Body of pancreas (tissue), 4 donors: ENCODE measurements at regions not wholly inside any gene's neighbourhood (a gene's known extent, or its start where the extent isn't known, plus 50 kb on each side); places are given as distances from the start of the nearest gene placed in this dataset.

Source experiments
- ATAC-seq: fragments of 150-250 bp; one replicate; pipeline ENCODE4 v1.9.1; 2016
- DNase-seq, 4 donors: peaks; one replicate each; pipeline ENCODE4 v3.0.0-alpha.2; 2019
- H3K27ac ChIP-seq, 4 donors: fragments of 200-600 bp; sonication (generic); 1 replicate in 3 of 4; 2 replicates in 1 of 4; pipeline versions ENCODE4 v1.5.1 to v1.6.1; 2016 to 2019; ENCODE audit warnings: mild to moderate bottlenecking in 1 of 4, mixed read lengths in 1 of 4, moderate library complexity in 1 of 4
- H3K27me3 ChIP-seq, 2 donors: fragments of 200-600 bp; sonication (generic); one replicate each; pipeline ENCODE4 v1.6.0; 2016; ENCODE audit warnings: mild to moderate bottlenecking in 1 of 2
- H3K36me3 ChIP-seq, 2 donors: fragments of 200-600 bp; sonication (generic); replicated peaks in 1 of 2; 2 replicates each; pipeline ENCODE4 v1.5.1; 2016; ENCODE audit warnings: low read depth in 2 of 2; ENCODE audit not compliant: insufficient read depth in 1 of 2
- H3K4me1 ChIP-seq: fragments of 200-600 bp; sonication (generic); one replicate; pipeline ENCODE4 v1.6.0; 2016
- H3K4me3 ChIP-seq, 2 donors: fragments of 200-600 bp; sonication (generic); 1 replicate in 1 of 2; 2 replicates in 1 of 2; pipeline ENCODE4 v1.5.1; 2016 to 2019
- H3K9me3 ChIP-seq, 3 donors: fragments of 200-600 bp; sonication (generic); 1 replicate in 2 of 3; 2 replicates in 1 of 3; pipeline ENCODE4 v1.5.1; 2016
- POLR2A ChIP-seq, 3 donors: fragments of 450-650 bp; IDR thresholded peaks; one replicate each; pipeline ENCODE4 v1.6.1; 2016; ENCODE audit warnings: antibody characterized with exemption in 3 of 3, mild to moderate bottlenecking in 2 of 3
- WGBS, 2 donors: methylation state at CpG; one replicate each; pipeline ENCODE4 v1.1.5; 2017; 5-methylcytosine and 5-hydroxymethylcytosine counted together
- intact Hi-C: fragments of 100-400 bp; cut with DNase I; formaldehyde crosslinking; loops from one replicate; pipeline ENCODE4 v1.15.1; 2023
- TF ChIP-seq, protein P1 (sequence below), 7 experiments: fragments of 450-650 bp in 4 of 7; fragments of 200-600 bp in 3 of 7; sonication (generic) in 3 of 7; IDR thresholded peaks; one replicate each; pipeline ENCODE4 v1.5.1; 2016 to 2019; ENCODE audit warnings: antibody characterized with exemption in 7 of 7

DNA sequence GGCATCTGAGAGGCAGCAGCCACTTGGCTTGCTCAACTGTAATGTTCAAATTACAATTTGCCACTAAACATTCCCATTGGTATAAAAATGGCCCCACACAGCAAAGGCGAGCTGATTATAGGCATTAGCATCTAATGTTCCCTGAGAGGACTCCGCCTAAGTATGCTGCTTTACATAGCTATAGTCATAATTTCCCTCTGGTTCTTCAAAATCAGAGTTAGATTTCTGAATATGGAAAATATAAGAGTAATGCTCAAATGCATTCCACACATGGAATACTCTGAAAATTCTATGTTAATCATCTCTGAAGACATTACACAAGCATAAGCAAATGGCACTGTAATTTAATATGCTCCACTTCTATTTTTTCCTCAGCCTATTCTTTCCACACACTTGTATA lies 83.7 kb upstream of the BTG1 start:
- H3K27ac ChIP-seq: no peak overlapping the region
- no peaks in the 10 kb centered on the region for H3K36me3 ChIP-seq
- TF ChIP-seq, protein P1, sequence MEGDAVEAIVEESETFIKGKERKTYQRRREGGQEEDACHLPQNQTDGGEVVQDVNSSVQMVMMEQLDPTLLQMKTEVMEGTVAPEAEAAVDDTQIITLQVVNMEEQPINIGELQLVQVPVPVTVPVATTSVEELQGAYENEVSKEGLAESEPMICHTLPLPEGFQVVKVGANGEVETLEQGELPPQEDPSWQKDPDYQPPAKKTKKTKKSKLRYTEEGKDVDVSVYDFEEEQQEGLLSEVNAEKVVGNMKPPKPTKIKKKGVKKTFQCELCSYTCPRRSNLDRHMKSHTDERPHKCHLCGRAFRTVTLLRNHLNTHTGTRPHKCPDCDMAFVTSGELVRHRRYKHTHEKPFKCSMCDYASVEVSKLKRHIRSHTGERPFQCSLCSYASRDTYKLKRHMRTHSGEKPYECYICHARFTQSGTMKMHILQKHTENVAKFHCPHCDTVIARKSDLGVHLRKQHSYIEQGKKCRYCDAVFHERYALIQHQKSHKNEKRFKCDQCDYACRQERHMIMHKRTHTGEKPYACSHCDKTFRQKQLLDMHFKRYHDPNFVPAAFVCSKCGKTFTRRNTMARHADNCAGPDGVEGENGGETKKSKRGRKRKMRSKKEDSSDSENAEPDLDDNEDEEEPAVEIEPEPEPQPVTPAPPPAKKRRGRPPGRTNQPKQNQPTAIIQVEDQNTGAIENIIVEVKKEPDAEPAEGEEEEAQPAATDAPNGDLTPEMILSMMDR (IDR thresholded peaks at IDR 0.05): no peak
- TF ChIP-seq POLR2A (IDR thresholded peaks at IDR 0.05): no peak
- ATAC-seq: no peak
- 92 to 94% methylated on average over 2 of the region's 2 CpGs for WGBS, 2 donors
- H3K27me3 ChIP-seq: no peaks in the 10 kb centered on the region
- intact Hi-C loops: no loop called here
- H3K4me1 ChIP-seq: peaks cover 23% of the 10 kb centered on the region
- no peak for DNase-seq
- H3K9me3 ChIP-seq: no peaks in the 10 kb centered on the region
- no peak overlapping the region for H3K4me3 ChIP-seq

DNA sequence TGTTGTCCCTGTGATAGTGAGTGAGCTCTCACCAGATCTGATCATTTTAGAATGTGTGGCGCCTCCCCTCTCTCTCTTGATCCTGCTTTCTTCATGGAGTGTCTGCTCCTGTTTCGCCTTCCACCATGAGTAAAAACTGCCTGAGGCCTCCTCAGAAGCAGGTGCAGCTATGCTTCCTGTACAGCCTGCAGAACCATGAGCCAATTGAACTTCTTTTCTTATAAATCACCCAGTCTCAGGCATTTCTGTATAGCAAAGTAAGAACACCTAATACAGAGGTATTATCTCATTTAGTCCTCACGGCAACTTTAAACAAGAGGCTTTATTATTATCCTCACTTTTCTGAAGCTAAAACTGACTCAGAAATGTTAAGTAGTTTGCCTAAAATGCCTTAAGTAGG lies 81.3 kb upstream of the BTG1 start:
- Histone ChIP-seq H3K4me3 (no peak overlapping the region), H3K4me1 (peaks cover 23% of the 10 kb centered on the region), H3K36me3 (no peaks in the 10 kb centered on the region), H3K27me3 (no peaks in the 10 kb centered on the region), H3K27ac (peak overlapping the region in 2 of 4 donors; percentile 23 to 27), H3K9me3 (no peaks in the 10 kb centered on the region)
- WGBS, 2 donors: 67 to 80% methylated on average over 3 of the region's 3 CpGs
- no peak for TF ChIP-seq POLR2A (IDR thresholded peaks at IDR 0.05)
- TF ChIP-seq, protein P1 (IDR thresholded peaks at IDR 0.05): no peak
- no peak for DNase-seq
- ATAC-seq: no peak
- intact Hi-C loops: no loop called here

DNA sequence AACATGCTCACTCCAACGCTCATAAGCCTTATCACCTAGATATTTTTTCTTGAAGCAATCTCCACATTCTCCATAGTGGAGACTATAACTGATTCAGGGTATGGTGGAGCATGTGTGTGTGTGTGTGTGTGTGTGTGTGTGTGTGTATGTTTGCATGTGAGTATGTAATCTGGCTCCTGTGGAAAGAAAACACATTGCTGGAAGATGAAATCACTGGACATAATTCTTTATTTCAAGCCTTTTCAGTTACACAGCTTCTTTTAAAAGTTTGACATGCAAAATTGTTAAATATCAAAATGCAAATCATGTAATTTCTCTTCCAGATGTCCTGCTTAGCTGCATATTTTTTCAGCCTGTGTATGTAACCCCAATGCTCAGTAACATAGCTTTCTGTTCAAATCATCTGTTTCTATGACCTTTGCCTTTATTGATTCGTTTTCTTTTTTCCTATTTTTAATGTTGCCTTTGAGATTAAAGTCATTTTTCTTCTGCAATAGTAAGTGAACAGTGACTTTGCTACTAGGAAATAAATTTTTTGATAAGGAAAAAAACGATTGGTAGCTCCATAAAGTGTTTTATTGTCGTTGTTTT lies 80.5 kb upstream of the BTG1 start:
- Histone ChIP-seq H3K4me3 (no peak overlapping the region), H3K9me3 (no peaks in the 10 kb centered on the region), H3K4me1 (peaks cover 23% of the 10 kb centered on the region), H3K36me3 (no peaks in the 10 kb centered on the region), H3K27ac (peak overlapping the region in 2 of 4 donors; percentile 23 to 27), H3K27me3 (no peaks in the 10 kb centered on the region)
- WGBS, 2 donors: 13 to 16% methylated on average over 4 of the region's 4 CpGs
- ATAC-seq (peak; percentile 56), DNase-seq (no peak)
- TF ChIP-seq POLR2A (IDR thresholded peaks at IDR 0.05): no peak
- TF ChIP-seq, protein P1 (IDR thresholded peaks at IDR 0.05): no peak
- intact Hi-C loops: no loop called here

DNA sequence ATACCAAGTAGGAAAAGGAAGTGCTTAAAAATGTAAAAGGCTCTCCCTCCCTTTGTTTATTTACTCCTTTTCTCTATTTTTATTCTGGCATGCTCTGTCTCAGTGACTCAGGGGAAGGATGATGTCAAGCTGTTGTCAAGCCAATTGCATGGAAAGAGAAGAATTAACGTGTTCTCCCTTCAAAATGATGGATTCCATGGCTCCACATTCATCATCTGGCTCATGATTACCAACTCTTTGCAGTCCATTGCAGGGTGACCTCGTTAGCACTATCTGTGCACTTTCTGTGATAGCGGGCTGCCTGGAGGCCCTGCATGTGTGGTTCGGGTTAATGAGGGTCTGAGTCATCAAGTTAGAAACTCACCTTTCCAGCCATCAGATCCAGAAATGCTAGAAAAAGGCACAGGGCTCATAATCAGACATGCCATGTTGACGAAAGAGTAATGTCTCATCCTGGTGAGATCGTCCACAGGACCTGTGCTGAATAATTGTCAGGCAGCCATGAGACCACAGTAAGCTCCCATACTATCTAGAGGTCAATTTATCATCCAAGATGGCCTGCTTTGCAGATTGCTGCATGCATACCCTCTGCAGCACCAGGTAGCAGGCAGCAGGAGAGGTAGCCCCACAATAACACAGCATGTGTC lies 79.2 kb upstream of the BTG1 start:
- TF ChIP-seq POLR2A (IDR thresholded peaks at IDR 0.05): no peak
- TF ChIP-seq, protein P1 (IDR thresholded peaks at IDR 0.05): no peak
- DNase-seq (no peak), ATAC-seq (no peak)
- WGBS, 2 donors: 61 to 63% methylated on average over 5 to 6 of the region's 6 CpGs
- Histone ChIP-seq H3K9me3 (no peaks in the 10 kb centered on the region), H3K4me3 (no peak overlapping the region), H3K4me1 (peaks cover 23% of the 10 kb centered on the region), H3K36me3 (no peaks in the 10 kb centered on the region), H3K27ac (no peak overlapping the region), H3K27me3 (no peaks in the 10 kb centered on the region)
- intact Hi-C loops: no loop called here

DNA sequence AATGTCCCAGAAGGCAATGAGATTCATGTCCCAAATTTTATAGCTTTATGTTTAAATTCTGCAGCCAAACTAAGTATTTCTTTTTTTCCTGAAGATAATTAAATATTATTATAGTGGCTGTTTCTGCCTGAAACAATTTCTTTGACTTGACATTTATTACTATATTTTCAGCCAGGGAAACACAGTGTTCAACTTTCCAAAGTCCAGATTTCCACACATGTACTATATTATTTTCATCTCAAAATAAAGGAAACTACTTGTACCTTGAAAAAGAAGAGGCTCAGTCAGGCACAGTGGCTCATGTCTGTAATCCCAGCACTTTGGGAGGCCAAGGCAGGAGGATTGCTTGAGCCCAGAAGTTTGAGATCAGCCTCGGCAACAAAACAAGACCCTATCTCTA lies 77.8 kb upstream of the BTG1 start:
- ATAC-seq (no peak), DNase-seq (no peak)
- H3K4me3 ChIP-seq: no peak overlapping the region
- WGBS, 2 donors: 83 to 86% methylated on average over 1 of the region's 1 CpG
- no peak for TF ChIP-seq POLR2A (IDR thresholded peaks at IDR 0.05)
- TF ChIP-seq, protein P1 (IDR thresholded peaks at IDR 0.05): no peak
- no peaks in the 10 kb centered on the region for H3K9me3 ChIP-seq
- H3K36me3 ChIP-seq: no peaks in the 10 kb centered on the region
- peaks cover 23% of the 10 kb centered on the region for H3K4me1 ChIP-seq
- intact Hi-C loops: no loop called here
- H3K27ac ChIP-seq: no peak overlapping the region
- no peaks in the 10 kb centered on the region for H3K27me3 ChIP-seq
